ENCODE measurements at regions not wholly inside any gene's neighbourhood (a gene's known extent, or its start where the extent isn't known, plus 50 kb on each side); places are given as distances from the start of the nearest gene placed in this dataset.

DNA sequence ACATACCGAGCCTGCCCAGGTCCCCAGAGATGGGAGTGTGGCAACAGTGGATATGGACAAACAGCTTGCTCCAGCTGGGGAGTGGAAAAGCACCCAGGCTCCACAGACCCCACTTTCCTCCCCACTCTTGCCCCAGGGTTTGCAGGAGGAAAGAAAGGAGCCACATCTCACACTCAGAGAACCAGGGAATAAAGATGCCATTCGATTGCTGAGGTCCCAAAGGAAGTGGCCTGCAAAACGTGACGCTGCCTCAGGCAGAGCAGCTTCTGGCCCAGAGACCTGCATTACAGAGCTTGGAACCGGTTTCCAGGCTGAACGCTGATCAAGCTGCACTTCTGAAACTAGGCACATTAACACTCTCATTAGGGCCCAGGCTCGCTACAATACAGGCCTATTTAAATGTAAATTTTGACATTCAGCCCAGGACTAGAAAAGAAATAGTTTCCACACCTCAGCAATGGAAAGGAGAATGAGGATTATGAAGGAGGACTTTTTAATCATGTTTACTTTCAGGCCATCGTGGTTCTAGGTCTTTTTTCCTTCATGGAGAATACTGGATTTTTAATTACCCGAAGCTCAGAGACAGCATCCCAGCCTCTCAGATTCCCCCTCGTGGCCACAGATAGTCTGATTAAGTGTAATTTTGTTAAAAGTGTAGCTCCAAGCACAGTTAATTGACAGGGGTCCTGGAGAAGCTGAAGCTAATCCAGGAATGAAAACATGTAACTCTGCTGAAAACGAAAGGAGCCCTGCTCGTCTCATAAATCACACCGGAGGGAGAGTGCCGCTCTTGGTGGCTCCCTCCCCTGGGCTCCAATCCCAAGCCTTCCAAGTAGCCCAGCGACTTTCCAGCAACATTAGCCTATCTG is 221.3 kb upstream of the RAB6C start:
- no peak for DNase-seq

- DNase-seq: no peak
These were observed 220.5 kb upstream of the RAB6C start for GRCh38 chr2:129758784-129759471.

DNA sequence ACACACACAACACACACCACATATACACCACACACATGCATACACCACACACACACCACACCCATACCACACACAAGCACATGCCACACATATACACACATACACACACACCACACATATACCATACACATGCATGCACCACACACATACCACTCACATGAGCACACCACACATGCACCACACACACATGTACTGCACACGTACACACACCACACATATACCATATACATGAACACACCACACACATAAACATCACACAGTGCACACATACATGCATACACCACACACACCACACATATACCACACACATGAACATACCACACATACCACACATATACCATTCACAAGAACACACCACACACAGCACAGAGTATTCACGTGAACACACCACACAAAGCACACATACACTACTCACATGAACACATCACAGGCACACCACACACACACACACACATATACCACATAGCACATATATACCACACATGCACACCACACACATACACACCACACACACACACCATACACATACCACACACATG is 219.9 kb upstream of the RAB6C start:
- no peak for DNase-seq

GRCh38 chr2:129760669-129761068 is 218.8 kb upstream of the RAB6C start:
- DNase-seq: no peak

- no peak for DNase-seq
These were observed 217.9 kb upstream of the RAB6C start for GRCh38 chr2:129761569-129762021.

GRCh38 chr2:129762386-129763189 is 216.9 kb upstream of the RAB6C start:
- no peak for DNase-seq

GRCh38 chr2:129763190-129763846 is 216.1 kb upstream of the RAB6C start:
- no peak for DNase-seq

GRCh38 chr2:129763966-129764365 is 215.5 kb upstream of the RAB6C start:
- DNase-seq: no peak

- no peak for DNase-seq
These were observed 214.8 kb upstream of the RAB6C start for GRCh38 chr2:129764376-129765325.

DNA sequence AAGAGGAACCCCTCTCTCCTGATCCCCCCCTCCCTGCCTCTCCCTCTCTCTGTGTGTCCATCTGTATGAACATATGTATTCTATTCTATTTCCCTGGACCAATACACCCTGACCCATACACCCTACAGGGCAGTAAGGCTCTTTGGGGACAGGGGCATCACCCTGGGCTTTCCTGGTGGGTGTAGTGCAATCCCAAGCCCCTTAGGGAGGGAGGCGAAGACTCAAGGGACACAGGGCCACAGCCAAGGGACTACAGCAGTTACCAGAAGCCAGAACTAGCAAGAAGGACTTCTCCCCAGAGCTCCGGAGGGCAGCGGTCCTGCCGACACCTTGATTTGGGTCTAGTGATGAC is 214.2 kb upstream of the RAB6C start:
- DNase-seq: no peak

GRCh38 chr2:129765678-129766351 is 213.7 kb upstream of the RAB6C start:
- DNase-seq: no peak

DNA sequence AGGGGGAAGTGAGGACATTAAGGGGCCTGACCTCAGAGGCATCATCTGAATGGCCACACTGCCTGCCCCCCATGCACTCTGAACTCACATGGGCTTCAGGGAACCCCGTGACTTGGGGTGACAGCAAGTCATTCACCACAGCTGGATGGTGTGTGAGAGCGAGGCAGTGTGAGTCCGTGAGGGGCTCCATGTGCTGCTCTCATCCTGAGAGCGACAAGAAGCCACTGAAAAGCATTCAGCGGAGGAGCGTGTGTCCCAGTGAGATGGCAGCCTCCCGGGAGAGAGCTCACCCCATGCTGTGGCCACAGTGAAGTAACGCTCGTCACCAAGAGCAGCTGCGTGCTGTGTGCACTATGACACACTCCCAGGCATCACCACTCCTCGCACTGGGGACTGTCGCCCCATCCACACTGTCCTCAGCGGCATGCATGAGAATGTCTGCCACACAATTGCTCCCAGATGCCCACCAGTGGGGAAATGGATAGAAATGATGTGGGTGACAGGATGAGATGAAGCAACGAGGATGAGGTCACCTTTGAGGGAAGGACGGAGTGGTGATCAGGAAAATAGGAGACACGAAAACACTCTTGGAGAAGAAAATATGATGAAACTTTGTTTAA is 213.0 kb upstream of the RAB6C start:
- DNase-seq: no peak

- no peak for DNase-seq
These were observed 212.0 kb upstream of the RAB6C start for GRCh38 chr2:129767346-129768035.

- no peak for DNase-seq
These were observed 211.5 kb upstream of the RAB6C start for GRCh38 chr2:129768036-129768386.

- DNase-seq: no peak
These were observed 210.8 kb upstream of the RAB6C start for GRCh38 chr2:129768485-129769184.

- DNase-seq: no peak
These were observed 210.1 kb upstream of the RAB6C start for GRCh38 chr2:129769185-129769991.

- DNase-seq: no peak
These were observed 207.9 kb upstream of the RAB6C start for GRCh38 chr2:129771418-129772189.

Data from activated gamma-delta T cell treated with Interleukin-2 at 50 U/mL for 16 hours (primary cell).